H1 (cell line): ENCODE measurements at regions not wholly inside any gene's neighbourhood (a gene's known extent, or its start where the extent isn't known, plus 50 kb on each side); places are given as distances from the start of the nearest gene placed in this dataset.

Source experiments
- CTCF ChIA-PET: fragments of 300-600 bp; sonication (Branson Sonifier 250); formaldehyde crosslinking; loops from one replicate; lab custom pipeline; 2021; ENCODE audit not compliant: partially characterized antibody; lab: Charles Lee
- POLR2A ChIA-PET: fragments of 300-600 bp; sonication (Branson Sonifier 250); formaldehyde crosslinking; loops from one replicate; lab custom pipeline; 2021; ENCODE audit warnings: inconsistent platforms; ENCODE audit not compliant: partially characterized antibody; lab: Charles Lee
- DNase-seq, 2 experiments: peaks; one replicate each; pipeline versions ENCODE4 v3.0.0 to v3.0.0-alpha.2; 2010 to 2022; ENCODE audit warnings: low spot score in 2 of 2, low read depth in 1 of 2, mixed read lengths in 1 of 2
- FAIRE-seq: peaks from 2 replicates; lab custom pipeline; 2011; peaks lifted over from hg19 to GRCh38; lab: Jason Lieb, UNC
- H2AFZ ChIP-seq: 2 replicates; pipeline ENCODE4 v1.8.1; 2012; ENCODE audit warnings: low read length, inconsistent platforms
- H2AK5ac ChIP-seq: 2 replicates; pipeline ENCODE4 v1.6.1; 2013; ENCODE audit warnings: low read depth, low read length
- H2BK120ac ChIP-seq: replicated peaks from 2 replicates; pipeline ENCODE3; 2013; ENCODE audit warnings: low read depth, low read length, inconsistent platforms
- H2BK12ac ChIP-seq: 2 replicates; pipeline ENCODE4 v1.6.1; 2013; ENCODE audit warnings: low read depth, low read length
- H2BK15ac ChIP-seq: 2 replicates; pipeline ENCODE4 v1.6.1; 2013; ENCODE audit warnings: low read length
- H2BK20ac ChIP-seq: 2 replicates; pipeline ENCODE4 v1.6.1; 2013; ENCODE audit warnings: low read length
- H2BK5ac ChIP-seq: 2 replicates; pipeline ENCODE4 v1.6.1; 2013; ENCODE audit warnings: low read depth, low read length
- H3K14ac ChIP-seq: 2 replicates; pipeline ENCODE4 v1.6.1; 2013; ENCODE audit warnings: inconsistent platforms; ENCODE audit not compliant: insufficient read length
- H3K18ac ChIP-seq: 2 replicates; pipeline ENCODE4 v1.6.1; 2013; ENCODE audit warnings: low read length; ENCODE audit errors: extremely low read depth
- H3K23ac ChIP-seq: 2 replicates; pipeline ENCODE4 v1.6.1; 2013; ENCODE audit warnings: inconsistent platforms; ENCODE audit not compliant: insufficient read length
- H3K23me2 ChIP-seq: 2 replicates; pipeline ENCODE4 v1.6.1; 2013; ENCODE audit warnings: low read depth, low read length
- H3K27ac ChIP-seq: 2 replicates; pipeline ENCODE4 v1.6.1; 2011; ENCODE audit warnings: low read depth, low read length, inconsistent platforms
- H3K27me3 ChIP-seq, 4 experiments: replicated peaks in 1 of 4; 1 replicate in 1 of 4; 2 replicates in 3 of 4; pipeline versions ENCODE4 v1.6.1 to v1.8.1; 2011 to 2013; ENCODE audit warnings: low read length in 3 of 4, mild to moderate bottlenecking in 3 of 4, inconsistent platforms in 2 of 4, mixed read lengths in 2 of 4, moderate library complexity in 1 of 4; ENCODE audit not compliant: control insufficient read depth in 3 of 4, insufficient read depth in 3 of 4; ENCODE audit errors: extremely low read depth in 1 of 4
- H3K36me3 ChIP-seq, 4 experiments: 2 replicates each; pipeline versions ENCODE4 v1.6.1 to v1.8.1; 2011 to 2013; ENCODE audit warnings: mild to moderate bottlenecking in 4 of 4, low read length in 3 of 4, moderate library complexity in 2 of 4, control low read depth in 1 of 4, inconsistent platforms in 1 of 4; ENCODE audit not compliant: insufficient read depth in 4 of 4, control insufficient read depth in 2 of 4
- H3K4ac ChIP-seq: replicated peaks from 2 replicates; pipeline ENCODE3; 2013; ENCODE audit warnings: low read length, low read depth, mixed read lengths, inconsistent platforms; ENCODE audit not compliant: insufficient read length
- H3K4me1 ChIP-seq, 4 experiments: replicated peaks in 1 of 4; 1 replicate in 1 of 4; 2 replicates in 3 of 4; pipeline versions ENCODE4 v1.6.1 to v1.8.1; 2011 to 2013; ENCODE audit warnings: low read length in 3 of 4, inconsistent platforms in 2 of 4, mixed read lengths in 1 of 4; ENCODE audit not compliant: insufficient read depth in 4 of 4, control insufficient read depth in 3 of 4
- H3K4me2 ChIP-seq, 2 experiments: 2 replicates each; pipeline versions ENCODE4 v1.6.1 to v1.8.1; 2011 to 2013; ENCODE audit warnings: low read depth in 2 of 2, low read length in 2 of 2, control low read depth in 1 of 2, inconsistent platforms in 1 of 2, mild to moderate bottlenecking in 1 of 2; ENCODE audit not compliant: insufficient read depth in 1 of 2
- H3K4me3 ChIP-seq, 4 experiments: fragments of 200-600, 300-600 bp in 1 of 4; sonication (generic), shearing (Covaris generic), sonication (Bioruptor Twin) in 1 of 4; 2 replicates each; pipeline versions ENCODE4 v1.5.1 to v1.8.1; 2011 to 2016; ENCODE audit warnings: low read length in 4 of 4, low read depth in 3 of 4, control low read depth in 2 of 4, inconsistent platforms in 2 of 4, mild to moderate bottlenecking in 2 of 4, mixed read lengths in 1 of 4, moderate library complexity in 1 of 4; ENCODE audit not compliant: insufficient read depth in 2 of 4; ENCODE audit errors: extremely low read depth in 1 of 4
- H3K56ac ChIP-seq: replicated peaks from 2 replicates; pipeline ENCODE3; 2013; ENCODE audit warnings: low read depth, mild to moderate bottlenecking, mixed read lengths, low read length, inconsistent platforms; ENCODE audit not compliant: insufficient read length
- H3K79me1 ChIP-seq: 2 replicates; pipeline ENCODE4 v1.6.1; 2013; ENCODE audit warnings: low read depth, low read length, control low read depth
- H3K79me2 ChIP-seq, 2 experiments: 2 replicates each; pipeline versions ENCODE4 v1.6.1 to v1.8.1; 2012 to 2013; ENCODE audit warnings: low read length in 2 of 2, mild to moderate bottlenecking in 2 of 2, inconsistent platforms in 1 of 2; ENCODE audit not compliant: insufficient read depth in 2 of 2, control insufficient read depth in 1 of 2
- H3K9ac ChIP-seq, 4 experiments: replicated peaks in 1 of 4; 1 replicate in 1 of 4; 2 replicates in 3 of 4; pipeline versions ENCODE4 v1.6.1 to v1.8.1; 2011 to 2013; ENCODE audit warnings: low read depth in 3 of 4, low read length in 3 of 4, control low read depth in 2 of 4, mild to moderate bottlenecking in 2 of 4, moderate library complexity in 2 of 4, inconsistent platforms in 1 of 4; ENCODE audit errors: extremely low read depth in 1 of 4
- H3K9me3 ChIP-seq, 2 experiments: 2 replicates each; pipeline versions ENCODE4 v1.6.1 to v1.8.1; 2012 to 2013; ENCODE audit warnings: mild to moderate bottlenecking in 2 of 2, moderate library complexity in 2 of 2, control low read depth in 1 of 2, inconsistent platforms in 1 of 2, low read depth in 1 of 2, low read length in 1 of 2, mixed read lengths in 1 of 2; ENCODE audit not compliant: insufficient read depth in 2 of 2
- H4K20me1 ChIP-seq, 2 experiments: replicated peaks in 1 of 2; 2 replicates each; pipeline versions ENCODE3 to v1.8.1; 2011 to 2013; ENCODE audit warnings: inconsistent platforms in 2 of 2, low read length in 2 of 2, mild to moderate bottlenecking in 1 of 2; ENCODE audit not compliant: insufficient read depth in 2 of 2, control insufficient read depth in 1 of 2
- H4K5ac ChIP-seq: 2 replicates; pipeline ENCODE4 v1.6.1; 2013; ENCODE audit warnings: low read length, low read depth, mixed read lengths, inconsistent platforms; ENCODE audit not compliant: insufficient read length
- H4K8ac ChIP-seq: 2 replicates; pipeline ENCODE4 v1.8.0; 2013; ENCODE audit warnings: mild to moderate bottlenecking, moderate library complexity, low read length, inconsistent platforms; ENCODE audit not compliant: insufficient read depth; ENCODE audit errors: extremely low read depth
- H4K91ac ChIP-seq: replicated peaks from 2 replicates; pipeline ENCODE3; 2013; ENCODE audit warnings: low read length, mixed read lengths, inconsistent platforms; ENCODE audit not compliant: insufficient read length
- ATF3 ChIP-seq: IDR thresholded peaks from 2 replicates; pipeline ENCODE4 v1.6.1; 2011; ENCODE audit warnings: low read depth, mild to moderate bottlenecking, low read length; ENCODE audit not compliant: insufficient read depth
- CTCF ChIP-seq, 3 experiments: IDR thresholded peaks; 1 replicate in 2 of 3; 2 replicates in 1 of 3; pipeline versions ENCODE4 v1.5.1 to v1.6.1; 2011; ENCODE audit warnings: low read length in 3 of 3, mild to moderate bottlenecking in 3 of 3, inconsistent platforms in 2 of 3, low read depth in 1 of 3, moderate library complexity in 1 of 3; ENCODE audit not compliant: insufficient read depth in 1 of 3; ENCODE audit errors: control extremely low read depth in 1 of 3
- MAFK ChIP-seq: IDR thresholded peaks from 2 replicates; pipeline ENCODE4 v1.6.1; 2012; ENCODE audit warnings: low read depth, mild to moderate bottlenecking, improper control_type of control experiment, low read length
- RBBP5 ChIP-seq: IDR thresholded peaks from 2 replicates; pipeline ENCODE4 v1.7.1; 2012; ENCODE audit warnings: low read depth, mild to moderate bottlenecking, inconsistent platforms, low read length, moderate library complexity, borderline replicate concordance
- RXRA ChIP-seq: IDR thresholded peaks from 2 replicates; pipeline ENCODE4 v1.6.1; 2011; ENCODE audit warnings: low read depth, mild to moderate bottlenecking, low read length, moderate library complexity; ENCODE audit not compliant: insufficient read depth
- WGBS, 2 experiments: shearing (Covaris generic) in 1 of 2; methylation state at CpG; one replicate each; pipeline versions ENCODE4 v1.1.6 to v1.1.7; 2013 to 2015; ENCODE audit warnings: low lambda C conversion rate in 2 of 2, mixed read lengths in 2 of 2, inconsistent platforms in 1 of 2, low coverage in 1 of 2, missing lambda C conversion rate in 1 of 2; ENCODE audit not compliant: insufficient replicate concordance in 2 of 2, insufficient coverage in 1 of 2, insufficient read length in 1 of 2; ENCODE audit errors: extremely low coverage in 1 of 2, missing lambda C conversion rate in 1 of 2; 5-methylcytosine and 5-hydroxymethylcytosine counted together

- H3K14ac ChIP-seq, result no peak overlapping the region
- no peak overlapping the region for H3K4me2 ChIP-seq
- CTCF ChIA-PET, result interaction anchor here (0.9 to 1.1 kb wide), 2 partner anchors 11 to 41 kb away, joined by 3 to 5 read pairs; no protein-coding TSS in a partner anchor
- DNase-seq (no peak), FAIRE-seq (peak; percentile 24)
- no peak overlapping the region for H2BK5ac ChIP-seq
- POLR2A ChIA-PET, result interaction anchor here (1.1 kb wide), 1 partner anchor 40 kb away, joined by 6 read pairs; no protein-coding TSS in a partner anchor
- no peaks in the 10 kb centered on the region for H3K36me3 ChIP-seq
- no peak overlapping the region for H3K9ac ChIP-seq
- TF ChIP-seq MAFK (no peak), RXRA (no peak), CTCF (IDR thresholded peaks at IDR 0.05; ENCODE audit: control extremely low read depth in 1 of 3, insufficient read depth in 1 of 3, low read depth in 1 of 3, low read length in 3 of 3) (no peak), RBBP5 (no peak), ATF3 (no peak)
- 58% methylated on average over 2 of the region's 2 CpGs; no CpG with 5 or more reads in 1 of the 2 experiments for WGBS, 2 experiments
- H3K27me3 ChIP-seq, result no peaks in the 10 kb centered on the region
- H4K91ac ChIP-seq, result no peak overlapping the region
- peaks cover 0 to 93% of the 10 kb centered on the region in 2 experiments for H3K79me2 ChIP-seq
- H2BK20ac ChIP-seq, result no peak overlapping the region
- H2AFZ ChIP-seq, result no peak overlapping the region
- no peak overlapping the region for H3K4me3 ChIP-seq
- no peak overlapping the region for H3K4ac ChIP-seq
- H3K56ac ChIP-seq, result no peak overlapping the region
- H4K5ac ChIP-seq, result no peak overlapping the region
- H2BK12ac ChIP-seq, result no peak overlapping the region
- no peak overlapping the region for H4K8ac ChIP-seq
- H3K23ac ChIP-seq, result no peak overlapping the region
- H3K18ac ChIP-seq, result no peak overlapping the region
- H2BK120ac ChIP-seq, result no peak overlapping the region
- no peaks in the 10 kb centered on the region for H4K20me1 ChIP-seq
- no peaks in the 10 kb centered on the region for H3K23me2 ChIP-seq
- H3K9me3 ChIP-seq, result no peaks in the 10 kb centered on the region
- no peak overlapping the region for H2BK15ac ChIP-seq
- no peak overlapping the region for H3K27ac ChIP-seq
- H3K79me1 ChIP-seq, result peaks cover 3% of the 10 kb centered on the region
- no peak overlapping the region for H2AK5ac ChIP-seq
- peaks cover 0 to 6% (median 3%) of the 10 kb centered on the region in 4 experiments; a peak in 5 of 7 replicates for H3K4me1 ChIP-seq
These were observed 455.0 kb downstream of the PCNX1 start for GRCh38 chr14:71362282-71362681.
